Loucy (cell line): ENCODE measurements at regions not wholly inside any gene's neighbourhood (a gene's known extent, or its start where the extent isn't known, plus 50 kb on each side); places are given as distances from the start of the nearest gene placed in this dataset.

Experiments
- H2AFZ ChIP-seq: fragments of 200-600 bp; sonication (generic); 2 replicates; pipeline ENCODE4 v1.6.0; 2016; ENCODE audit warnings: antibody characterized with exemption, mild to moderate bottlenecking, low read length, moderate library complexity
- H3F3A ChIP-seq: fragments of 200-600 bp; 2 replicates; pipeline ENCODE4 v1.6.0; 2016; ENCODE audit warnings: antibody characterized with exemption, low read depth, mild to moderate bottlenecking
- H3K27me3 ChIP-seq: fragments of 200-600 bp; sonication (generic); 2 replicates; pipeline ENCODE4 v1.6.1; 2014; ENCODE audit warnings: low read length, mild to moderate bottlenecking; ENCODE audit not compliant: insufficient read depth, poor library complexity, severe bottlenecking
- H3K36me3 ChIP-seq: fragments of 200-600 bp; sonication (generic); 2 replicates; pipeline ENCODE4 v1.6.1; 2016; ENCODE audit warnings: low read length; ENCODE audit not compliant: insufficient read depth
- H3K4me1 ChIP-seq: fragments of 200-600 bp; sonication (generic); 2 replicates; pipeline ENCODE4 v1.5.1; 2014; ENCODE audit warnings: low read length, mild to moderate bottlenecking; ENCODE audit not compliant: insufficient read depth, poor library complexity, severe bottlenecking
- H3K4me2 ChIP-seq: fragments of 200-600 bp; sonication (generic); 2 replicates; pipeline ENCODE4 v1.6.0; 2014; ENCODE audit warnings: antibody characterized with exemption, low read length, low read depth, mild to moderate bottlenecking; ENCODE audit not compliant: poor library complexity, severe bottlenecking
- H3K4me3 ChIP-seq: fragments of 200-600 bp; sonication (generic); 2 replicates; pipeline ENCODE4 v1.5.1; 2014; ENCODE audit warnings: low read length, mild to moderate bottlenecking, mixed read lengths; ENCODE audit not compliant: poor library complexity, severe bottlenecking
- H3K79me2 ChIP-seq: fragments of 200-600 bp; sonication (generic); 2 replicates; pipeline ENCODE4 v1.6.1; 2014; ENCODE audit warnings: low read length; ENCODE audit not compliant: insufficient read depth
- H3K9ac ChIP-seq: fragments of 200-600 bp; sonication (generic); 2 replicates; pipeline ENCODE4 v1.6.0; 2014; ENCODE audit warnings: mild to moderate bottlenecking, low read depth, low read length, moderate library complexity; ENCODE audit not compliant: poor library complexity, severe bottlenecking
- H3K9me2 ChIP-seq: fragments of 200-600 bp; sonication (generic); replicated peaks from 2 replicates; pipeline ENCODE4 v1.6.1; 2016; ENCODE audit warnings: low read depth, low read length, mixed read lengths
- H3K9me3 ChIP-seq: fragments of 200-600 bp; sonication (generic); 2 replicates; pipeline ENCODE4 v1.6.1; 2014; ENCODE audit warnings: mild to moderate bottlenecking, antibody characterized with exemption, low read length, low read depth; ENCODE audit not compliant: insufficient read depth
- H4K20me1 ChIP-seq: fragments of 200-600 bp; sonication (generic); 2 replicates; pipeline ENCODE4 v1.6.0; 2014; ENCODE audit warnings: antibody characterized with exemption, low read length, mild to moderate bottlenecking; ENCODE audit not compliant: insufficient read depth, poor library complexity, severe bottlenecking
- EZH2phosphoT487 ChIP-seq: fragments of 200-600 bp; IDR thresholded peaks from 2 replicates; pipeline ENCODE4 v1.6.1; 2018; ENCODE audit warnings: antibody characterized with exemption, mild to moderate bottlenecking, moderate library complexity, borderline replicate concordance
- TF ChIP-seq, protein P1 (sequence below): fragments of 200-600 bp; sonication (generic); conservative IDR thresholded peaks from 2 replicates; pipeline ENCODE4 v1.5.1; 2014; ENCODE audit warnings: mild to moderate bottlenecking, antibody characterized with exemption, low read length

- no peaks in the 10 kb centered on the region for H3K4me1 ChIP-seq
- TF ChIP-seq EZH2phosphoT487, result no peak
- TF ChIP-seq, protein P1, sequence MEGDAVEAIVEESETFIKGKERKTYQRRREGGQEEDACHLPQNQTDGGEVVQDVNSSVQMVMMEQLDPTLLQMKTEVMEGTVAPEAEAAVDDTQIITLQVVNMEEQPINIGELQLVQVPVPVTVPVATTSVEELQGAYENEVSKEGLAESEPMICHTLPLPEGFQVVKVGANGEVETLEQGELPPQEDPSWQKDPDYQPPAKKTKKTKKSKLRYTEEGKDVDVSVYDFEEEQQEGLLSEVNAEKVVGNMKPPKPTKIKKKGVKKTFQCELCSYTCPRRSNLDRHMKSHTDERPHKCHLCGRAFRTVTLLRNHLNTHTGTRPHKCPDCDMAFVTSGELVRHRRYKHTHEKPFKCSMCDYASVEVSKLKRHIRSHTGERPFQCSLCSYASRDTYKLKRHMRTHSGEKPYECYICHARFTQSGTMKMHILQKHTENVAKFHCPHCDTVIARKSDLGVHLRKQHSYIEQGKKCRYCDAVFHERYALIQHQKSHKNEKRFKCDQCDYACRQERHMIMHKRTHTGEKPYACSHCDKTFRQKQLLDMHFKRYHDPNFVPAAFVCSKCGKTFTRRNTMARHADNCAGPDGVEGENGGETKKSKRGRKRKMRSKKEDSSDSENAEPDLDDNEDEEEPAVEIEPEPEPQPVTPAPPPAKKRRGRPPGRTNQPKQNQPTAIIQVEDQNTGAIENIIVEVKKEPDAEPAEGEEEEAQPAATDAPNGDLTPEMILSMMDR, result no peak
- H3F3A ChIP-seq, result no peaks in the 10 kb centered on the region
- no peak overlapping the region for H3K4me3 ChIP-seq
- H3K9me3 ChIP-seq, result no peaks in the 10 kb centered on the region
- H3K9ac ChIP-seq, result no peak overlapping the region
- no peaks in the 10 kb centered on the region for H4K20me1 ChIP-seq
- H3K36me3 ChIP-seq, result no peaks in the 10 kb centered on the region
- H3K79me2 ChIP-seq, result no peaks in the 10 kb centered on the region
- H2AFZ ChIP-seq, result no peak overlapping the region
- no peak overlapping the region for H3K4me2 ChIP-seq
- no peaks in the 10 kb centered on the region; the same call in 1 of the 2 replicates for H3K9me2 ChIP-seq
- H3K27me3 ChIP-seq, result no peaks in the 10 kb centered on the region
Observed at GRCh38 chr20:6420336-6420735, 297.5 kb upstream of the FERMT1 start.

DNA sequence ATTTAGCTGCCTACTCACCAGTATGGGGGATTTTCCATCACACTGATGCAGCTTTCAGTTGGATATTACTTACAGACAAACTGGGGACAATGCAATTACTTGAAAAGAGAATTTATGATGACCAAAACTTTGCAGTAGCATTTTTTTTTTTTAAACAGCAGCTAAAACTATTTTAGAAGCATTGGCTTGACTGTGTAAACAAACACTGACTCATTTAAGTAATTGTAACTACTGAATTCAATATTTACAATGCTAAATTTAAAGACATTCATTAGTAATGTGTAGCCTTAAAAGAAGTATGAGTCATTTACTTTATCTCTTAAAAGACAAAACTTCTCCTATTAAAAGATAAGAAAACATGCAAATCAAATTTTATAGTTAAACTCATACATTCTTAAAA, 295.9 kb upstream of the FERMT1 start:
- H3K4me3 ChIP-seq, result no peak overlapping the region
- H2AFZ ChIP-seq, result no peak overlapping the region
- no peaks in the 10 kb centered on the region for H3K9me3 ChIP-seq
- H3K4me1 ChIP-seq, result no peaks in the 10 kb centered on the region
- TF ChIP-seq, protein P1, result no peak
- no peak for TF ChIP-seq EZH2phosphoT487
- H3K27me3 ChIP-seq, result no peaks in the 10 kb centered on the region
- H3K36me3 ChIP-seq, result no peaks in the 10 kb centered on the region
- H3K4me2 ChIP-seq, result no peak overlapping the region
- H3K9ac ChIP-seq, result no peak overlapping the region
- H3F3A ChIP-seq, result no peaks in the 10 kb centered on the region
- no peaks in the 10 kb centered on the region for H3K79me2 ChIP-seq
- H3K9me2 ChIP-seq, result no peaks in the 10 kb centered on the region; the same call in 1 of the 2 replicates
- no peaks in the 10 kb centered on the region for H4K20me1 ChIP-seq

DNA sequence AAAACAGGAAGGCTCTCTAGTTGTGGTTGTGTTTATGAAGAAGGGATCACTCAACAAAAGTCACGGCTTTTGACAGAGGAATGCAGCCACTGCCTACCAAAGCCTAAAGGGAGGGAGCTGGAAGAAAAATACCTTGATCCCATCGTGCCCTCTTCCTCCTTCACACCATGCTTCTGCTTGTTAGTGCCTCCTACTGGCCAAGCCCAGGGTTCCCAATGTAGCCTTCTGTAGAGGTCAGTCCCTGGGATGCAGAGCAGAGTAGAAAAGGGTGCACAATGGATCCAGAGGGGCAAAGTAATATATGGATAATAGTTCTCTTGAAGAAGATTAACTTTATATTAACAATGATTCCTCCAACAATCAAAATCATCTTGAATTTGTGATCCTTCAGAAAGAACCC, 293.5 kb upstream of the FERMT1 start:
- no peaks in the 10 kb centered on the region for H3K36me3 ChIP-seq
- no peaks in the 10 kb centered on the region for H3K9me2 ChIP-seq
- H3K79me2 ChIP-seq, result no peaks in the 10 kb centered on the region
- H2AFZ ChIP-seq, result no peak overlapping the region
- no peak overlapping the region for H3K4me2 ChIP-seq
- H3K4me3 ChIP-seq, result no peak overlapping the region
- no peak overlapping the region for H3K9ac ChIP-seq
- no peaks in the 10 kb centered on the region for H4K20me1 ChIP-seq
- H3K4me1 ChIP-seq, result no peaks in the 10 kb centered on the region
- no peaks in the 10 kb centered on the region for H3K9me3 ChIP-seq
- no peak for TF ChIP-seq EZH2phosphoT487
- TF ChIP-seq, protein P1, result no peak
- no peaks in the 10 kb centered on the region for H3K27me3 ChIP-seq
- no peaks in the 10 kb centered on the region for H3F3A ChIP-seq
